ENCODE measurements at regions not wholly inside any gene's neighbourhood (a gene's known extent, or its start where the extent isn't known, plus 50 kb on each side); places are given as distances from the start of the nearest gene placed in this dataset.

- no peak for DNase-seq
- no peak overlapping the region for H3K27ac ChIP-seq
- no peaks in the 10 kb centered on the region for H3K36me3 ChIP-seq
- H3K4me1 ChIP-seq: no peaks in the 10 kb centered on the region
- ATAC-seq: no peak
- H3K4me3 ChIP-seq: no peak overlapping the region
- peaks cover 3% of the 10 kb centered on the region for H3K9me3 ChIP-seq
- no peak for TF ChIP-seq CTCF (IDR thresholded peaks at IDR 0.05)
- no peaks in the 10 kb centered on the region for H3K27me3 ChIP-seq (ENCODE audit: low read depth)
- intact Hi-C loops (cut with DNase I): no loop called here
These were observed 51.0 kb upstream of the TMEM97 start for GRCh38 chr17:28267720-28268609.

- DNase-seq (no peak), ATAC-seq (no peak)
- Histone ChIP-seq H3K4me3 (no peak overlapping the region), H3K27me3 (ENCODE audit: low read depth) (no peaks in the 10 kb centered on the region), H3K36me3 (no peaks in the 10 kb centered on the region), H3K9me3 (no peaks in the 10 kb centered on the region), H3K4me1 (no peaks in the 10 kb centered on the region), H3K27ac (no peak overlapping the region)
- intact Hi-C loops (cut with DNase I): no loop called here
- no peak for TF ChIP-seq CTCF (IDR thresholded peaks at IDR 0.05)
These were observed 50.2 kb upstream of the TMEM97 start for GRCh38 chr17:28268610-28269313.
